EH (cell line): ENCODE measurements at regions not wholly inside any gene's neighbourhood (a gene's known extent, or its start where the extent isn't known, plus 50 kb on each side); places are given as distances from the start of the nearest gene placed in this dataset.

Experiments used
- DNase-seq: peaks from one replicate; pipeline ENCODE4 v3.0.0-alpha.2; 2015; ENCODE audit warnings: low read depth

- no peak for DNase-seq
These were observed 78.3 kb upstream of the BCL9 start for GRCh38 chr1:147463022-147463421.

GRCh38 chr1:147466543-147466942 lies 74.8 kb upstream of the BCL9 start:
- DNase-seq: no peak

- DNase-seq: no peak
These were observed 71.2 kb upstream of the BCL9 start for GRCh38 chr1:147470079-147470478.

GRCh38 chr1:147472489-147472888 lies 68.8 kb upstream of the BCL9 start:
- DNase-seq: no peak

DNA sequence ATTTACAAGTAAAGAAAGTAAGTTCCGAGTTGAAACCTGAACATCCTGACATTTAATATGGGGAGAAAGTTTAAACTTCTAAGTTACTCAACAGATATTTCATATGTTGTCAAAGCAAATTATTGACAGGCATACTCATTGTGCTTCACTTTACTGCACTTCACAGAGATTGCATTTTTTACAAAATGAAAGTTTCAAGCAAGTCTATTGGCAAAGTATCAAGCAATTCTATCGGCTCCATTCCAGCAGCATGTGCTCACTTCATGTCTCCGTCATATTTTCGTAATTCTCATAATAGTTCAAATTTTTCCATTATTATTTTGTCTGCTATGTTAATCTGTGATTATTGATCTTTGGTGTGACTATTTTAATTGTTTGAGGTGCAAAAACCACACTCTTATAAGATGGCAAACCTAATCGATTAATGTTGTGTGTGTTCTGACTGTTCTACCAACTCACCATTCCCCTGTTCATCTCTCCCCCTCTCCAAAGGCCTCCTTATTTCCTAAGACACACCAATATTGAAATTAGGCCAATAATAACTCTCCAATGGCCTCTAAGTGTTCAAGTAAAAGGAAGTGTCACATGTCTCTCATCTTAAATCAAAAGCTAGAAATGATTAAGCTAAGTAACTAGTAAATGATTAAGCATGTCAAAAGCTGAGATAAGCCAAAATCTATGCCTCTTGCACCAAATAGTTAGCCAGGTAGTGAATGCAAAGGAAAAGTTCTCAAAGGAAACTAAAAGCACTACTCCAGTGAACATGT lies 68.2 kb upstream of the BCL9 start:
- no peak for DNase-seq

- no peak for DNase-seq
These were observed 67.6 kb upstream of the BCL9 start for GRCh38 chr1:147473733-147474049.

GRCh38 chr1:147475488-147475887 lies 65.8 kb upstream of the BCL9 start:
- DNase-seq: no peak

DNA sequence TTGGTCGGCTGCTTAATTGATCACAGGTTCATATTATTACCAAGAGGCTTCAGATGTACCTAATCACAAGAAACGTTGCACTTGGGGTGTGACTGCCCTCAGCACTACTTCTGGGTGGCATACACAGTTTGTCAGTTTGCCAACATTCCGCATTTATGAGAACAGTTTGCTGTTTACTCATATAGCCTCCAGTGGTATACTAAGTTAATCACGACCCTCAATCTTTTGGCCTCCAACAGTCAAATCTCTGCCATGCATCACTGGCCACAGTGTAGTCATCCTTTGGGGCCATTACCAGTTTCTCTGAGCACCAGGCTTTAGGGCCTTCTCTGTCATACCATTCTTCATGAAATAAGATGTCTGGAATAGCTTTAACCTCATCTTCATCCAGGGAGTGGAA lies 62.8 kb upstream of the BCL9 start:
- DNase-seq: peak; percentile 9

DNA sequence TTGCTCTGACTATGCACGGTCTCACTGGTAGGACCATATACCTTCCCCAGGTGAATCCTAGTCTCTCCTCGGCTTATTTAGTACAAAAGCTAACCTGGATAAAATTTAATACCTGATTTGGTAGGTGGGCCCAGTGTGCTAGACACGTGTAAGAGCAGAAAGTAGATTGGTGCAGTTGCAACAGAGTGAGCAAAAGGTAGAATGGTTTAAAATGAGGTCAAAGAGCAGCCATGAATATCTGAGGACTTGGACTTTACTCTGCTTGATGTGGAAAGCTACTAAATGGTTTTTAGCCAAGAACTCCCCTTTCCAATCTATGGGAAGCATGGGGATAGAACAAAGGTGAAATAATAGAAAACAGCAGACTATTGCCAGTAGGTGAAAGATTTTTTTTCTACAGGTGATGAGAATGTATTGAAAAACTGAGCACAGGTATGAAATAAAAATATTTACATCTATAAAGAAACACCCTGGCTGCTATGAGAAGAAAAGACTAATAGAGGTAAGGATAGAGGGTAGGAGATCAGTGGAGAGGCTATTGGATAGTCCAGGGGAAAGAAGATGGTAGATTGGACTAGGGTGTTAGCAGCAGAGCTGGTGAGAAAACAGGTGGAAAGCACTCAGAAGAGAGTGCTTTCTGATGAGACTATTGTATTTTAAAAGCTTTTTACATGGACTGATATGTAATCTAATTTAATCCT lies 61.3 kb upstream of the BCL9 start:
- no peak for DNase-seq

DNA sequence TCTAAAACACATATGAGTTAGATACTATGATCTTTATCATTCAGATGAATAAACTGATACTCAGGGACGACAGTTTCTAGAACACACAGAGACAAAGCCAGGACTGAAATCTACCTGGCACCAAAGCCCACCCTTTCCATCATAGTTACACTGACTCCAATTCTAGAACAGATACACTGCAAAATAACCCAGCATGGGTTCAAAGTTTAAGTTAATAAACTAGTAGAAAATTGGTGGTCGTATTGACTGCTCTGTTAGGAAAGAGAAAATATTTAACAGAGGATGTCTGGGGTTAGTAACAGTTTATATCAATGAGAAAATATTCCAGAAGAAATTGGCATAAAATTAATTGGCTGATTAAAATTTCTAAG lies 60.8 kb upstream of the BCL9 start:
- DNase-seq: no peak

DNA sequence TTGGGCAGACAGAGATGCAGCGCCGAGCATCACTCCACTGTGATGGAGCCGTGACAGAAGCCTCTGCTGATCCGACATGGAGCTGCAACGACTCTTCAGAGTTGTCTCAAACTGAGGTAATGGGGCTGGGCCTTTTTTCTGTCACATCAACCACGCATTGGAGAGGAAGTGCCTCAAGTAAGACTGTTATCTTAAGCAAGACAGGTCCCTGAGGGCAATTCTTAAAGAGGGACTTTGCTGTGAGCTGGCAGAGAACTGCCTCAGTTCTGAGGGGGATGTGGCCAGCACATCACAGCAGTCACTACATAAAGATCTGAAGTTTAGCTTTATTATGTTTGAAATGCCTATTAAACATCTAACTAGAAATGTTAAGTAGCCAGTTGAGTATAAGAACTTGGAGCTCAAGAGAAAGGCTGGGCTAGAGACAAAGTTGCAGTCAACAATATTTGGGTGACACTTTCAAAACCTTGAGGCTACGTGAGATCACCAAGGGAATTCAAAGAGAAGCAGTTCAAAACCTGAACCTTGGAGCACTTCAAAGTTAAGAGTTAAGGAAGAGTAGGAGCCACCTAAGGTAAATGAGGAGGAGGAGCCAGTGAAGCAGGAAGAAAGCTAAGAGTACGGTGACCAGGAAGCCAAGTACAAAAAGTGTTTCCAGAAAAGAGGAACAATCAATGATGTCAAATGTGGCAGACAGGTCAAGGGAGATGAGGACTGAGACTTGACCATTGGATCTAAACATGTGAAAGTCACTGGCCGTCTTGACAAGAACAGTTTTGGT lies 54.2 kb upstream of the BCL9 start:
- no peak for DNase-seq

- no peak for DNase-seq
These were observed 50.2 kb upstream of the BCL9 start for GRCh38 chr1:147491098-147491497.
